ENCODE measurements at regions not wholly inside any gene's neighbourhood (a gene's known extent, or its start where the extent isn't known, plus 50 kb on each side); places are given as distances from the start of the nearest gene placed in this dataset.
"Not testable (repeated sequence)": the region's sequence is repeated elsewhere in the genome, so short reads cannot be mapped to it uniquely, and the experiment has no call there.

DNA sequence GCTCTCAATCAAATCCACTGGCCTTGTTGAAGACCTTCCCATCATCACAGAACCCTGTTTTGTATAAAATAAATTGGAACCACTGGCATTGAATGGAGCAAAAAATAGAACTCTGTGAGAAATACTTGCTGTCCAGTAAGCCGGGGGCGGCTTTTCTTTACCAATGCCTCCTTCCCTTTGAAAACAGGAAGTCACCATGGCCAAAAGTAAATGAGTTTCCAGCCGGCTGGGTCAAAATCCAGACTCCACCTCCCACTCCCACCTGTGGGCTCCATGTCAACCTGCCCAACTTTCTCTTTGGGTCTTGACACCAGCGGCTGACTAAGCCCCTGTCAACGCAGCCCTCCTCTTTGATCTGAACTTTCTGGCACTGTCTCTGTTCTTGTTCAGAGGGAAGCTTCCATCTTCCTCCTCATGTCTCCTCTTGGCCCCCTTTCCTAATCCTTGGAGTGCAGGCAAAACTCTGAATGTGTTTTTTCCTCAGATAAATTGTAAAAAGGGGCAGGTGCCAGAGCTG lies 95.2 kb downstream of the TFAP2C start:
- no peak for DNase-seq

DNA sequence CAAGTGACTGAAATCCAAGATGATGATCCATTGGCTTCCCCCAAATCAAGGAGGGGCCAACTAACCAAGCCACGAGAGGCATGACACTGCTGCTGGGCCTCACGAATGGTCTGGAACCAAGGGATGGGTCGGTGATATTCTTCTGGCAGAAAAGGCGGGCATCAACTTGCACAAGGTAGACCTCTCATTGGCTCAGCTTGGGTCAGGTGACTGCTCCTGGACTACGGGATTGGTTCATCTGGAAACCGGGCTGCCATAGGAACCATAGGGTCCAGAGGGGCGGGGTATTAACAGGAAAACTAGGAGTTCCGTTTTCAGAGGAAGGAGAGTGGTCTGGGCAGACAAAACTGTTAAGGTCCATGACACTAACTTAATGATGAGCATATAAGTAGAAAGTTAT lies 100.9 kb downstream of the TFAP2C start:
- DNase-seq: no peak

DNA sequence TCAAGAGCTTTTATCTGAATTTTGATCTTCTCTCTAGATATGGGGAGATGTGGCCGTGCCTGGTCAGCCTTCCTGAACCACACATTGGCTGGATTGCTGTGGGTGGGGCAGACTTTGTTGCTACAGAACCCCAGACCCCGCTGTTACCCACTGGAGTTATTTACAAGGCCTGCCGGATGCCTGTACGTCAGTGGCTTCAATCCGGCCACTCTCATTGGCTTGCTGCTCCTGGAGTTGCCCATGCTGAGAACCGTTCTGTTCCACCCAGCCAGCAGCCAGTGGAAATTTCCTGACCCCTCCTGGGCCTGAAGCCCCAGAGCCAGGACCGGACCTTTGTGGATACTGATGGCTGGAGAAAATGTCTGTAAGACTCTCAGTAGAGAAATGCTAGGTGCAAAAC lies 101.9 kb downstream of the TFAP2C start:
- DNase-seq: no peak

DNA sequence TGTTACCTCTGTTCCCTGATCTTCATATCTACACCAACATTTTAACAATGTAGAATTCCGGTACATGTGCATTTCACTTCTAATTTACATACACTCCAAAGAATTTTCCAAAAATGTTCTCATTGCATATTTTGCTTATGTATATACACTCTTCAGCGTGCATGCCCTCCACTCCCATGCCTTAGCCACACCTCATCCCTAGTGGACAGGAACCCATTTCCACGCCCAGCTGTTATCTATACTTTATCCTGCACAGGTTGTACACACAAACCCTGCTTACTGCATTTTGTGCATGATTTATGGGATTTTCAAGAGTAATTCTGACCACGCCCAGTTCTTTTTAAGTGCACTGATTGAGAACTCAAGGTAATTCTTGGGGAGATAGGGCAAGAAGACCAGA lies 102.4 kb downstream of the TFAP2C start:
- no peak for DNase-seq

DNA sequence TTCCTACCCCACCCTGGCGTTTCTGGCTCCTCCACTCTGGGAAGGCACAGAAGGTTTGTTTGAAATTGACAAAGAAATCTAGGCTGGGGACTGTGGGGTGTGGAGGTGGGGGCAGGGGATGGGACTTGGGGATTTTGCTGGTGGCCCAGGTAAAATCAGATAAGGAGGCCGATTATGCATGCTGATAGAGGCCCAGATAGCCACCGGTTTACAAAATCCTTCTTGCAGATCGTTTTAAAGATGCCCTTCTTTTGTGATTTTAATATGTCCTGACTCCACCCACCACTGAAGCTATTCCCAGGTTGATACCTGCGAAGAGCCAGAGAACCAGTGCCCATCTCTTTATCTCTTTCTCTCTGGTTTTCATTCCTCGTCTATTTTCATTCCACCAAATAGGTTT lies 104.9 kb downstream of the TFAP2C start:
- no peak for DNase-seq

DNA sequence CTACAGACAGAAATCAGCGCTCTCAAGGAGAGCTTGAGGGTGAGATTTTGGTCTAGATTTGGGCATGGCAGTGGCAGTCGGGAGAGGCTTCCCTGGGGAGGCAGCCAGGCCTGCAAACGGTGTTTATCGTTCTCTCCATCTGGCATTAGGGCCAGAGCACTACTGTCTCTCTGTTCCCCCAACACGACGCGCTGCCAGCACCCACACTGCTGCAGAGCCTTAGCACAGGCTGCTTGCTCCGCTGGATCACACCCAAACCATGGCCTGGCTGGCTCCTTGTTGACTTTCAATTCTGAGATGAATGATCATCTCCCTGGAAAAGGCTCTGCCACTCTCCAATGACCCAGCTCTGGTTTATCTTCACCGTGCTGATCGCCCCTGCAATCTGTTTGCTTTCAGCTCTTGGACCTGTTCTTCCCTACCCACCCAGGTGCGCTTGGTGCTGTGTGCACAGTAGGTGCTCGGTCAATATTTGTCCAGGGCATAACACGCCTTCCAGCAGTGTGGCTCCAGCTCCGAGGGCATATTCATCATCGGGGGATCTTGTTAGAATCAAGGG lies 106.1 kb downstream of the TFAP2C start:
- DNase-seq: no peak

DNA sequence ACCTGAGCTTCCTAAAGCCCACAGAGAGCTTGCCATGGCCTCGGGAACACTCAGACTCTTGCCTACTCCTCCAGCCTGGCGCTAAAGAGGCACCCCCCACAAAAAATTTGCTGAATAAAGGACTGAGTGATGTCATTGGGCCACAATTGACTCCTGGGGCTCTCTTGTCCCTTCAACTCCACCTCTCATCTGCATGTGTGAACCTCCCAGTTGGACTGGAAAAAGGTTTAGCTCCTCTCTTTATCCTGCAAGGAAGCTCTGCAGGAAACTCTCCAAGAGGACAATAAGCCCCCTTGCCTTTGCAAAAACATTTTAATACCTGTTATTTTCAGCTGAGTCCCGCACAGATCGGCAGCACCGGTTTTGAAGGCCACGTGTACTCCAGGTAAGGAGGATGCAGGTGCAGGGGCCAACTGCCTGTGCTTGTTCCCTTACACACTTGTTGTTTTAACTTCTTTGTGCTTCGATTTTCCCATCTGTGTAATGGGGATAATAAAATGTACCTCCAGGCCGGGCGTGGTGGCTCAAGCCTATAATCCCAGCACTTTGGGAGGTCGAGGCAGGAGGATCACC lies 107.3 kb downstream of the TFAP2C start:
- no peak for DNase-seq

DNA sequence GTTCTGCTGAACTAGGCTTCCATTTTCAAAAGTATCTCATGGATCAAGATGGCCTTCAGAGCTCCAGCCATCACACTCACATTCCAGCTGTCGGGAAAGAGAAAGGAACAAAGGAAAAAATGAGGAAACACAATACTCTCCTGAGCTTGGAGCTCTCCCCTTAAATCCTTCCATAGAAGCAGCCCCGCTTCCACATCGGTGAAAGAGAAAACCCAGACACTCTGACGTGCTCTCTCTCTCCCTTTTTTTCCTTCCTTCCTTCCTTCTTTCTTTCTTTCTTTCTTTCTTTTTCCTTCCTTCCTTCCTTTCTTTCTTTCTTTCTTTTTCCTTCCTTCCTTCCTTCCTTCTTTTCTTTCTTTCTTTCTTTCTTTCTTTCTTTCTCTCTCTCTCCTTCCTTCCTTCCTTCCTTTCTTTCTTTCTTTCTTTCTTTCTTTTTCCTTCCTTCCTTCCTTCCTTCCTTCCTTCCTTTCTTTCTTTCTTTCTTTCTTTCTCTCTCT lies 115.3 kb downstream of the TFAP2C start:
- not testable (repeated sequence) for DNase-seq

DNA sequence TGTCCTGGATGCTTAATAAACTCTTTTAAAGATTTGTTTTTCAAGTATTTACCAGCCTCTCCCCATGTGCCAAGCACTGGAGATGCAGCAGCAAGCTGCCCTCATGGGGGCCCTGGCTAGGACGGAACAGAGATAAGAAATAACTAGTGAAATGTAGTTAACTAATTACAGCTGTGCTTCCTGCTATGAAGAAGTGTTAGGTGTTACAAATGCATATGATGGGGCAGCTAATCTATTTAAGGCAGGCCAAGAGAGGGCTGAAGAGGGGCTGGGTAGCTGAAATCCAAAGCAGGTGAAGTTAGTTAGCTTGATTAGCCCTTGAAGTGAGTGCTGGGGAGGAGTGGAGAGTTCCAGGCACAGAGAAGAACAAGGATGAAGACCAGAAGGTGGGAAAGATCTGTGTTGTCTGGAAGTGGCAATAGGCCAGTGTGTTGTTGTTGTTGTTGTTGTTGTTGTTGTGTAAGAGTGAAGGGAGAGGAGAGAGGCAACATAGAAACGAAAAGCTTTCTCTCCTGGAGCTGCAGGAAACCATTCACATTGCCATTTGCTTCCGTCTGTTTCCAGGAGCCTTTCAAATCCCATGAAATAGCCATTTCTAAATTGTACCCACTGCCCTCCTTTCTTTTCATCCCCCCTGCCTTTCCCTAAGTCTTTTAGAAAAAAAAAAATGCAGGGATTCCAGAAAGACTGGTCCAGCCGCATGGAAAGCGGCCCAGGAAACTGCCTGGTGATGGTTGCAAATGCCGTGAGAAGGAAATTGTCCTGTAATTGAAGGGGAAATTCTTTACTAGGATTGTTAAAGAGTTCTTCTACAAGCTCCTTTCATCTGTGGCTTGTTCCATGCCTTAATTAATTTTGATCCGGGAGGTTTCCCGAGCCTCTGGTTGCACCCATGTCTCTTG lies 119.6 kb downstream of the TFAP2C start:
- no peak for DNase-seq

DNA sequence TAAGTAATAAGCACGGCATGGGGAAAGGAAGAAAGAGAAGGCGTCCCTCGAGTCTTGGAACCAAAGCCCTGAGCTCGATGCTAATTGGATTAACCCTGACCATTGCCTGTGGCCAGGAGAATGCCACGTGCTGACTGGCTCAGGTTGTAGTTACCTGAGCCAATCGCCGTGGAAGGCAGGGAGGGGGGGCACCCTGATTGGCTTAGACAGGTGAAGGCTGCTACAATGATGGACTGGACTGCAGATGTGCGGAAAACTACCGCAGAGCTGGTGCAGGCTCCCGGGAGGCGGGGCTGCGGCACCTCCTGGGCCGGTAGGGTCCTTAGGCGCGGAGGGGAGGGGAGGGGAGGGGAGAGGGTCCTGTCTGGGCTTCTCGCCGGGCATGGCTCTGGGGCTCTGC lies 121.3 kb downstream of the TFAP2C start:
- no peak for DNase-seq

DNA sequence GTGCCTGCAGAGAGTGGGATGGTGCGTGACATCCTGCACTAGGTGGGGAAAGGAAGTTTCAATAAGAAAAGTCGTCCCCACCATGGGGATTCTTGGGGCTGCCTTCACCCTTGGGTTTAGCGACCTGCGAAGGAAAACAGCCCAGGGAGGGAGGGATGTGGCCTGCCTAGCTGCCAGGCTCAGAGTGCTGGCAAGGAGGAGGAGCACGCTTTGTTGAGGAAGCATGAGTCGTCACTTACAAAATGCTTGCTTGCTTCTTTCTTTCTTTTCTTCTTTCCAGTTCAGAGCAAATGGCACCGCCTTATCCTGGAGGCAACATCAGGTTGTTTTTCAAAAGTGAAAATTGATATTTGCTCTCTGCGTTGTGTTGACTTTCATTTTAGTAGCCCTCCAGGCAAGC lies 123.2 kb downstream of the TFAP2C start:
- DNase-seq: no peak

DNA sequence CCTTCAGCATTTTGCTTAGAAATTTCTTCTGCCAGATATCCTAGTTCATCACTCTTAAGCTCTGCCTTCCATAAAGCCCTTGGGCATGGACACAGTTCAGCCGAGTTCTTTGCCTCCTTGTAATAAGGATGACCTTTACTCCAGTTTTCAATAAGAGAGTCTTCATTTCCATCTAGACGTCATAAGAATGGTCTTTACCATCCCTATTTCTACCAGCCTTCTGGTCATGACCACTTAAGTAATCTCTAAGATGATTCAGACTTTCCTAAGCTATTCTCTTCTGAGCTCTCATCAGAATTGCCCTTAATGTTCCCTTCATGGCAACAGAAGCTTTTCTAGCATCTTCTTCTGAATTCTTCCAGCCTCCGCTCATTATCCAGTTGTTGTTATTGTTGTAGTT lies 126.1 kb downstream of the TFAP2C start:
- DNase-seq: no peak

DNA sequence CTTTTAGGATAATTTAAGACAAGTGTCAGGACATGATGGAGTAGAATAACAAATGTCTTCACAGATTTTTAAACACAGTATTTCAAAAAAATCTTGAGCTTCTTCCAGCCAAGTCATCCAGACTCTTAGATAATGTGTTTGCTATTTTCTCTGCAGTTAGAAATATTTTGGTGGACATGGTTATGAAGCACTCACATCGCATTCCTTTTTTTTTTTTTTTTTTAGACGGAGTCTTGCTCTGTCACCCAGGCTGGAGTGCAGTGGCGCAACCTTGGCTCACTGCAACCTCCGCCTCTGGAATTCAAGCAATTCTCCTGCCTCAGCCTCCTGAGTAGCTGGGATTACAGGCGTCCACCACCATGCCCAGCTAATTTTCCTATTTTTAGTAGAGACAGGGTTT lies 127.6 kb downstream of the TFAP2C start:
- DNase-seq: not testable (repeated sequence)

DNA sequence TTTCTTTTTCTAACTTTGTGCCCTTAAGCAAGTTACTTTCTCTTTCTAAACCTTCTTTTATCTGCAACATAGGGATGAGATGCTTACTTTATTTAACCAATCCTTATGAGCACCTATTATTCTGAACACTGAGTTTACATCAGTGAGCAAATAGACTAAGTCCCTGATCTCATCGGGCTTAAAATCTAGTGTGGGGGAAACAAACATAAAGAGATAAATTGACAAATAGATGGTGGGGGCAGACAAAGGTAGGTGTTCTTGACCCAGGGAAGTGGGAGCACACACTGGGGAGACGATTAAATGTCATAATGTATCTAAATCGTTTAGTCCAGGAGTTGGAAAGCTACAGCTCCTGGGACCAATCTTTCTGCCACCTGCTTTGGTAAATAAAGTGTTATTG lies 129.6 kb downstream of the TFAP2C start:
- no peak for DNase-seq

DNA sequence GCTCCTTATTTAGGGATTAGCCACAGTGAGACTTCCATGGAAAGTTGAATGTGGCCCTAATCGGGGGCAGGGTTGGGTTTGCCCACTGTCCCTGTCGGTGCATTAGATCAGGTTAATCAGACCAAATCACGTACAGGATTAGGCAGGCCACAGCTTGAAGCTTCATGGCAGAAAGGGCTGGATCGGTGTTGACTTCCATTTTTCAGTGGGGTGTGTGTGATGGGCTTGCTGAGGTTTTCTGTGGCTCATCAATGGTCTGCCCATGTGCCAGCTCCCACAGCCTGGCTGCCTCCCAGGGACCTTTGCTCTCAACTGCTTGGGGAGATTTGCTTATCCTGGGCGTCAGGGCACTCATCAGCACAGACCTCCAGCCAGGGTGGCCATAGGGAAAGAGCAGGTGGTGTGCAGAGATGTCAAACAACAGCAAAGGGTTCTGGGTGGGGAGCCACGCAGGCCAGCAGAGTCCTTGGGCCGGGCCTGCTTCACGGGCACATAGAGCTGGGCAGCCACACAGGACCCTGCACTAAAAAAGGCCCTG lies 130.7 kb downstream of the TFAP2C start:
- no peak for DNase-seq

DNA sequence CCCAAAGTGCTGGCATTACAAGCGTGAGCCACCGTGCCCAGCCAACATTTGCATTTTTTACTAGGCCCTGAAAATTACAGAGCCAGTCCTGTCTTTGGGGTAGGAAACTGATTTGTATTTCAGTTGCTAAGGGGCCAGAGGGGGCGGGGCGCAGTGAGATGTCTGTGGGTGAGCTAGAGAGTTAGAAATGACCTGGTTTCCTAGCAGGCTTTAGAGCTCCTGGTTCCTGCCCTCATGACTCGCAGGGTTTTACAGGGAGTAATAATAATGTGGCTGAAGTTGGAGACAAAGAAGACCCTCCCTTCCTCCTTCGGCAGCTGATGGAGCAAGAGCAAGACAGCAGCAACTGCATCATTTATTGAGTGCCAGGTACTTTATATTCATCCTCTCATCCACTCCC lies 131.5 kb downstream of the TFAP2C start:
- DNase-seq: no peak

DNA sequence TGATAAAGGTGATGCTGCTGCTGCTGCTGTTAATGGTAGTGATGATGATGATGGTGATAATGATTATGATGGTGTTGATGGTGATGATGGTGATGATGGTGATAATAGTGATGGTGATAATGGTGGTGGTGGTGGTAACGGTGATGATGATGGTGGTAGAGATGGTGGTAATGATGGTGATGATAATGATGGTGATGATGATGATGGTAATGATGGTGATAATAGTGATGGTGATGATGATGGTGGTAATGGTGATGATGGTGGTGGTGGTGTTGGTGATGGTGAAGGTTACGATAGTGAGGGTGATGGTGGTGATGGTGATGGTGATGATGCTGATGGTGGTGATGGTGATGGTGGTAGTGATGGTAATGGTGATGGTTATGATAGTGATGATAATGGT lies 132.3 kb downstream of the TFAP2C start:
- DNase-seq: no peak

DNA sequence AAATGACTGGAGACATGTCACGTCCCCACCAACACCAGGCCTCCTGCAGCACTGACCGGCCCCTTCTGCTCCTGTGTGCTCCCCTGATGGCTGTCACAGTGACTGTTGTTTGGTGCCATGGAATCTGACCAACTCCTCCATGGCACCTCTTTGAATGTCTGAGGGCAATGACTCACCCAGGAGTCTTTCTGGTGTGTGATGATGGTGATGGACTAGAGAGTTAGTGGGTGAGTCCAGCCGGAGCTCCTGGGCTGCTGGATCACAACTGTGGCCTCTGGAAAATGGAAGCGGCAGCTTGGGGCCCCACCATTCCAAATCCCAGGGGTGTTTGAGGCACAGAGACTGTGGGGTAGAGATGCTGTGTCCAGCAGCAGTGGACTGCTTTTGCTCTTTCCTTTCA lies 133.3 kb downstream of the TFAP2C start:
- DNase-seq: no peak

DNA sequence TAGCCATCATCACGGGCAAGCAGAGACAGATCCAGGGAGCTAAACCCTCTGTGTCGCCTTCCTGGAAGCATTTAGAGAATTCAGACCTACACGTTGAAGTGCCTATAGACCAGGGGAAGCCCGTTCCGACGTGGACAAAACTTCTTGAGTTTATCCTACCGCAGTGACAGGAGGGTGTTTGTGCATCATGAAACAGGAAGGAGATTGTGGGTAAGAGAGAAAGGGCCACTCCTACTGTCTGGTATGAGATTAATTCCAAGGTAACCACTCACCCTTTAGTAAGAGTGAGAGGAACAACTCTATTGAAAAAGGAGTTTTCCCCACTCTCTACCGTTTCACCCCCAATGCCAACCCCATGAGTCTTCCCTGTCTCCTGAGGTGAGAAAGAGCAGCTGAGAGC lies 133.7 kb downstream of the TFAP2C start:
- no peak for DNase-seq

DNA sequence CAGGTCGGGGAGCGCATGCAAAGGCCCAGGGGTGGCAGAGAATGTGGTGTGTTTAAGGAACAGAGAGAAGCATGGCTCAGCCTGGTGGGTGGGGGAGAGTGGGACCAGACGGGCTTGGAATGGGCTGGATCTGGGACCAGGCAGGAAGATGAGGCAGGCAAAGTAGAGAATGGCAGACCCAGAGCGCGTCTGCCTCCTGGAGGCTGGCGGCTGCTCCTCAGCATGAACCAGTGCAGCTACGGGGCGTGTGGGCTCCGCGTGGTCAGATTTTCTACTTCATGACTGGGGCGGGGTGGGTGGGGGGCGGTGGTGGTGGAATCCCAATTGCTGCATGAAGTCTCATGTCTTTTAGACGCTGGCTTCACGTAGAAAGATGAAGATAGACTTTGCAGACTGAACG lies 135.6 kb downstream of the TFAP2C start:
- DNase-seq: no peak

DNA sequence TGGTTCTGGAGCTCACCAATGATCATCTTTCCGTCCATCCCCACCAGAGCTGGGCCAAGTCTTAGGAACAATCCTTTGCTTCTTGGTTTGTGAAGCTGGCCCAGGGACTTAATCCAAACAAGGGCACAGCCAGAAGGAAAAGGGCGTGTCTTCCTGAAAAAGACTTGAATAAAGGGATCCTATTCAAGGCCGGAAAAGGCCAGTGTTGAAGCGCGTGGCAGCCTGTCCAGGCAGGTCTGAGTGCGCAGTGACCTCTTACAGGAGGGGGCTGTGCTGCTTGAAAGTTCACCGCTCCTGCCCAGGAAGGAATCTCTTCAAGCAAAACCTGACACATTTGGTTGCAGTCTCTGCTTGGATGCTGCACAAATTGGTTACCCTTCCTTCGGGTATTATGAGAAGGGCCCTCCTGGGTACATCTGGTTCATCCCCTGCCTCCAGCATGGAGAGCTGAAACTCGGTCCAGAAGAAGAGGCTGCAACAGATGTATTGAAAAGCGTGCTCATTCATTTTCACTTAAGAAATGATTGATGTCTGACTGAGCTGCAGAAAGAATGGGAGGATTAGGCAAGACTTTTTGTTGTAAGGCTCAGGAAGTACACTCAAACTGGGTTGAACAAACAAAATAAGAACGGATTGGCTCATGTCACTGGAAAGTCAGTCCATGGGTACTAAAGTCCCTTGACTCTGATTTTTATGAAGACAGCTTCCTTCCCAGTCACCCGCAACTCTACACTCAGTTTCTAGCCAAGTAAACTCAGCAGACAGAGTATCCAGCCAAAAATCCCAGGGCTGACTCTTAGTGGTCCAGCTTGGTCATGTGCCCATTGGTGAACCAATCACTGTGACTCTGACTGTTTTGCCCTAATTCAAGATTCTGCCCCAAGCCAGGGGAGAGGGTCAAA lies 136.3 kb downstream of the TFAP2C start:
- no peak for DNase-seq

DNA sequence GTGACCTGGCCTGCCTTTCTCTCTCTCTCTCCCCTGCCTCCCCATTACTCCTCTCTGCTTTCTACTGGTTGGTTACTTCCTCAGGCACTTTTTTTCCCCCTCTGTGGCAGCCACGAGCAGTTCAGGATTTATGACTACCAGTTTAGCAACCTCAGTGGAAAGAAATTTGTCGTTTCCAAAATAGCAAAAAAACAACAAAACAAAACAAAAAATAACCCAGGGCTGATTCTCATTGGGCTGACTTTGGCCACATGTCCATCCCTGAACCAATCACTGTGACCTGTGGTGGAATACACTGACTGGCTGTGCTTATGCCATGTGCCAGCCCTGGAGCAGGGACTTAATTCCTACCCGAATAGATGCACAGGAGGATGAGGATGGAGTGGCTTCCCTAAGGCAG lies 137.4 kb downstream of the TFAP2C start:
- no peak for DNase-seq

Measured in muscle of arm (tissue), 1 donor.